G401.6 (cell line): ENCODE measurements at regions not wholly inside any gene's neighbourhood (a gene's known extent, or its start where the extent isn't known, plus 50 kb on each side); places are given as distances from the start of the nearest gene placed in this dataset.
"Not testable (repeated sequence)": the region's sequence is repeated elsewhere in the genome, so short reads cannot be mapped to it uniquely, and the experiment has no call there.

Experiments used
- FAIRE-seq: peaks from 2 replicates; lab custom pipeline; 2012; peaks lifted over from hg19 to GRCh38; lab: Jason Lieb, UNC

- FAIRE-seq = no peak
These were observed 230.8 kb upstream of the ANKRD50 start for GRCh38 chr4:124943145-124943889.

GRCh38 chr4:124941267-124941666 lies 228.7 kb upstream of the ANKRD50 start:
- no peak for FAIRE-seq

GRCh38 chr4:124940387-124940786 lies 227.9 kb upstream of the ANKRD50 start:
- FAIRE-seq = peak; percentile 93

- FAIRE-seq = no peak
These were observed 227.4 kb upstream of the ANKRD50 start for GRCh38 chr4:124939908-124940307.

- no peak for FAIRE-seq
These were observed 226.3 kb upstream of the ANKRD50 start for GRCh38 chr4:124938836-124939235.

GRCh38 chr4:124937993-124938392 lies 225.5 kb upstream of the ANKRD50 start:
- FAIRE-seq = no peak

GRCh38 chr4:124936427-124936826 lies 223.9 kb upstream of the ANKRD50 start:
- no peak for FAIRE-seq

GRCh38 chr4:124934916-124935315 lies 222.4 kb upstream of the ANKRD50 start:
- no peak for FAIRE-seq

- FAIRE-seq = no peak
These were observed 221.0 kb upstream of the ANKRD50 start for GRCh38 chr4:124933521-124933920.

GRCh38 chr4:124932447-124932846 lies 219.9 kb upstream of the ANKRD50 start:
- FAIRE-seq = no peak

GRCh38 chr4:124931050-124931449 lies 218.5 kb upstream of the ANKRD50 start:
- no peak for FAIRE-seq

GRCh38 chr4:124922748-124923147 lies 210.2 kb upstream of the ANKRD50 start:
- FAIRE-seq = not testable (repeated sequence)

GRCh38 chr4:124918559-124919122 lies 206.1 kb upstream of the ANKRD50 start:
- FAIRE-seq = no peak

GRCh38 chr4:124915073-124915472 lies 202.5 kb upstream of the ANKRD50 start:
- FAIRE-seq = no peak

GRCh38 chr4:124913237-124913636 lies 200.7 kb upstream of the ANKRD50 start:
- no peak for FAIRE-seq

- FAIRE-seq = no peak
These were observed 197.8 kb upstream of the ANKRD50 start for GRCh38 chr4:124910327-124910726.

GRCh38 chr4:124907881-124908280 lies 195.3 kb upstream of the ANKRD50 start:
- no peak for FAIRE-seq

GRCh38 chr4:124905441-124905840 lies 192.9 kb upstream of the ANKRD50 start:
- no peak for FAIRE-seq

- FAIRE-seq = no peak
These were observed 192.3 kb upstream of the ANKRD50 start for GRCh38 chr4:124904723-124905388.

- FAIRE-seq = no peak
These were observed 191.6 kb upstream of the ANKRD50 start for GRCh38 chr4:124903995-124904722.

GRCh38 chr4:124902001-124902515 lies 189.5 kb upstream of the ANKRD50 start:
- no peak for FAIRE-seq

GRCh38 chr4:124899997-124900396 lies 187.5 kb upstream of the ANKRD50 start:
- FAIRE-seq = no peak

GRCh38 chr4:124890522-124890921 lies 178.0 kb upstream of the ANKRD50 start:
- FAIRE-seq = no peak
